HG02970 (cell line): ENCODE measurements at regions not wholly inside any gene's neighbourhood (a gene's known extent, or its start where the extent isn't known, plus 50 kb on each side); places are given as distances from the start of the nearest gene placed in this dataset.
"Not testable (repeated sequence)": the region's sequence is repeated elsewhere in the genome, so short reads cannot be mapped to it uniquely, and the experiment has no call there.

Experiments
- ATAC-seq: cut with Tn5 transposase; IDR thresholded peaks from one replicate; pipeline ENCODE4 v1.9.1; 2021; ENCODE audit warnings: mild to moderate bottlenecking, moderate library complexity, moderate number of reproducible peaks; ENCODE audit not compliant: unreplicated experiment, low FRiP score

DNA sequence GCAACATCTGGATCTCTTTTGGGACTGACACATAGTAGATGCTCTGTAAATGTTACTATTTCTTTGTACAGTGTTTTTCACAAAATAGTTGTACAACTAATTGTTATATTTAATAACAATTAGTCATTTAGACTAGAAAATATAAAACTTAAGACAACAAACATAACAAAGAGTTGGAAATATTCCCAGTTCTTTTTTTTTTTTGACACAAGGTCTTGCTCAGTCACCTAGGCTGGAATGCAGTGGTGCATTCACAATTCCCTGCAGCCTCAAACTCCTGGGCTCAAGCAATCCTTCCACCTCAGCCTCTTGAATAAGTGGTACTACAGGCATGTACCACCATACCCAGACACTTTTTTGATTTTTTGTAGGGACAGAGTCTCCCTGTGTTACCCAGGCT, 105.8 kb downstream of the UTRN start:
- ATAC-seq = no peak

DNA sequence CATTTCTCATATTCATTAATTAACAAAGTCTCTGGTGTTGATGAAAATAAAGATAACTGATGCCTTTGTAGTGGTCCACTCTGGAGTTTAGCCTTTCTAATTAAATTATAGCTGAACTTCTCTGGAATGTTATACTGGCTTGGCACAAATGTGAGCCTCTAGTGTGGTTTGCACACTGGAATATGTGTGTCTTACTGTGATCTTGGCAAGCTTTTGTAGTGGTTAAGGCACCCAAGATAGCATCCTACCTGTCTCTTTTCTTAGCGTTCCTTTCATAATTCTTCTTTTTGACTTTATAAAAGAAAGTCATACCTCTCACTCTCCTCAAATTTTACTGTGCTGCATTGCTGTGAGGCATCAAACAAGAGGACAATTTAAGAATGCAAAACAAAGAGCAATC, 107.4 kb downstream of the UTRN start:
- ATAC-seq = no peak

DNA sequence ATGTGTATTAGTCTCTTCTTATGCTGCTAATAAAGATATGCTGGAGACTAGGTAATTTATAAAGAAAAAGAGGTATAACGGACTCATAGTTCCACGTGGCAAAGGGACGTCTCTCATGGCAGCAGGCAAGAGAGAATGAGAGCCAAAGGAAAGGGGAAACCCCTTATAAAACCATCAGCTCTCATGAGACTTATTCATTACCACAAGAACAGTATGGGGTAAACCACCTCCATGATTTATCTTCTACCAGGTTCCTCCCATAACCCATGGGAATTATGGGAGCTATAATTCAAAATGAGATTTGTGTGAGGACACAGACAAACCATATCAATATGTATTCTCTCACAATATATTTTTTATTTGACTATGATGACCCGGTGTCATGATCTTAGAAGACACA, 109.1 kb downstream of the UTRN start:
- no peak for ATAC-seq

DNA sequence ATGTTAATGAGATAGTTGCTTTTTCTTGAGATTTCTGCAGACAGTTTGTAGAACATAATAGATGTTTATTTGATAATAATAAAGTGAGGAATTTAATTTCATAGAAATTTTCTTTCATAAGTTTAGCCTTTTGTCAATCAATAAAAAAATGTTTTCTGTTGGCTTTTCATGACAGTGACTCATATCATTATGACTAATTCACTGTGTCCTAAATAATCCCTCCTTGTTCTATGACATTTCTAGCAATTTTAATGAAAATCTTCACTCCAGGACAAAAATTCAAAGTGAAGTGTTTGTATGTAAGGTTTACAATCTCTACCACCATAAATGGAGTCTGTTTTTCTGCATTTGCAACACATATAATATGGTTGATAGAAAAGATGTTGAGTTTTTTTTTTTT, 109.9 kb downstream of the UTRN start:
- ATAC-seq = no peak

DNA sequence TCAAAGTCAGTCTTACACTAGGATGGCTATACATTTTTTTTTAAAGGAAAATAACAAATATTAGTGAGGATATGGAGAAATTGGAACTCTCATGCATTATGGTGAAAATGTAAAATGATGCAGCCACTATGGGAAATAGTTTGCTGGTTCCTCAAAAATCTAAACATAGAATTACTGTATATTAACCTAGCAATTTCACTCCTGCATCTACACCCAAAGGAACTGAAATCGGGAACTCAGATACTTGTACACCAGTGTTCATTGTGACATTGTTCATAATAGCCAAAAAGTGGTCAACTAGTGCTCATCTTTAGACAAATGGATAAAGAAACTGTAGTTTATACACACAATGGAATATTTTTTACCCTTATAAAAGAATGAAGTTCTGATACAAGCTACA, 110.7 kb downstream of the UTRN start:
- ATAC-seq = no peak

DNA sequence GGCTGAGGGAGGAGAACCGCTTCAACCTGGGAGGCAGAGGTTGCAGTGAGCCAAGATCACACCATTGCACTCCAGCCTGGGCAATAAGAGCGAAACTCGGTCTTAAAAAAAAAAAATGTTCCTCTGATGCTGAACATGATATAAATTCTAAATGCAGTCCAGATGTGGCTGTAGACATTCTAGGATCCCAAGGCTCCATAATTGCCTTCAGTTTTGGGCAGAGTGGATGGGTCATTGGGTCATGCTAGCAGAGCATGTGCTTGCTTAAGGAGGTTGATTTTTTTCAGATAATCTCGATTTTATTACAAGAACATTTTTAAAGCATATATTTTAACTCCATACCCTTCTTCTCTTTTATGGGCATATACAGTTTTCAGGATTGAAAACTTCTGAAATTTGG, 112.0 kb downstream of the UTRN start:
- ATAC-seq = no peak

DNA sequence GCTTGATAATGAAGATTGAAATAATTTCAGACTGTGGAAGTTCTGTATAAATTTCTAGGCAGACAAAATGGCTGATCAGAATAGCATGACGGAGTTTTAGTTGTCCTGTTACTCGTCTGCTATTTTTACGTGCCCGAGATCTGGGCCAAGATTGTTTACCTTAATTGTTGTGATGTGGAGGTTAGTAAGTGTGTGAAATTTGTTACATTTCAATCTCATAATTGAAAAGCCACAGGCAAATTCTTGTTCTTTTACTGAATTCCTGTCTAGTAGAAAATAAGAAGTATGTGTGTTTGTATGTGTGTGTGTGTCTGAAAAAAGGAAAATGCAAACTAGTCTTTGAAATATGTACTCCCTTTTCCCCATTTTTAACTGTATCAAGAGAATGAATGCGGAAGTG, 115.2 kb downstream of the UTRN start:
- ATAC-seq = no peak

DNA sequence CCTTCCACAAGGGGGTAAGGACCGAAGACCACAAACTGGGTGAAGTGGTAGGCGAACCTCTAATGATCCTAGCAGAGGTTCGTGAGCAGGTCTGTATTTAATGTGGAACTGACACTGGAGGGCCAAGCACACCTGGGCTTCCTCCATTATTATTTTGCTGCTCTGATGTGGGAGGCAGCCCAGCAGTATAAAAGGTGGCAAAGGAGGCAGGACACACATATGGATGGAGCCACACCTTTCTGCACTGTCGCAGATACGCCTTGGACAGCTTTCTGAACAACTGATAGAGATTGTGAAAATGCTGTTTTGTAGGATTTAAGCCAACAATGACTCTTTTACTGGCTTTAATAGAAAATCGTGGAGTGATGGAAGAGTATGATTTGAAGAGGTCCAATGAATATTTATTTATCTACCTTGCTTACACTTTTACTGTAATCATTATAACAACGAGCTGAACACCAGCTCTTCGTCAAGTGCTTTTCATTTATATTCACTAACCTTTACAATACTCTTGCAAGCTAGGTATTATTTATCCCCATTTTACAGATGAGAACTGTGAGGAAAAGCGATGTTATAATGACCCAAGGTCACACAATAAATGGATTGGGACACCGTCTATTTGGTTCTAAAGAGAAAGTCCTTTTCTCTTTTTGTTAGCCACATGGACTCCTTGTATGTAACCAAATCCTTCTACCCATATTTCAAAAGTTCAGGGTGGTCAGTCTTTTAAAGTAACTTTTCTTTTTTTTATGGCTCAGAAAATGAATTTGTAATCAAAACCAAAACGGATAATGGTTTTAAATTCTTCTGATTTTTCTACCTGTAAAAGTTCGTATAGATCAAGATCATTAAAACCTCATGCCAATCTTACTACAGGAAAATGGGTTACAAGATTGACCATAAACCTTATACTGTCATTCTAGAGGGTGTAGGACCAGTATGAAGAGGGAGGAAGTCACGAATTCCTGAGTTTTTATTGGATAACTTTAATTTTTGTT, 116.9 kb downstream of the UTRN start:
- ATAC-seq = no peak

DNA sequence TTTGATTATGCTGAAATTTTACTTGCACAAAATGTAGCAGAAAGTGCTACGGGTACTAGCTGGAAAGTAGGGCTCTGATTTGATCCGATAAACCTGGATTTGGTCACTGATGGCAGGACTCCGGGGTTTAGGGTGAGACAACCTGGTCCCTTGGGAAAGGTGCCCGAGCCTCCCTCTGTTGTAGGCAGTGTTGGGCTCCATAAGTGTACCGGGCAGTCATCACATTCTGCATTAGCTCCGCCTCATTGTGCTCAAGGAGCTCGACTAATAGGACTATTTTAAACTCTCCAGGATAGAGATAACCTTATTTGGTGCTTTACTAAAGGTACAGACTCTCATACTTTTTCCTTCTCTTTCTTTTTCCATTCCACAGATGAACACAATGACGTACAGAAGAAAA, 117.6 kb downstream of the UTRN start:
- no peak for ATAC-seq

DNA sequence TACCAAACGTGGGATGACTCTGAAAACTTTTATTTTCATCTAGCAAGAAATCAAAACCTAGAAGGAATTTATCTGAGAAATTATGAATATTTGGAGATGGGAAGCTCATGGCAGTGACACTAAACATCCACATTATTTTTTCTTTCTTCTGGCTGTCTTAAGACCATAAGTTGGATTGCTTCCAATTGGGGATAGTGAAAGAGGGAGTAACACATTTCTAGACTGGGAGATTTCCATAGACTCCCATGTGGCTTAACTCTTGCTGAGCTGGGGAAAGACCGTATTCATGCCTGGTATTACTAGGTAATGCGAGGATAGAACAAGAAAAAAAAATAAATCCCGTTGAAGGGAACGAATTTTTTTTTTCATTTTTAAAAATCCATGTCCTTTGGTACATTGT, 120.0 kb downstream of the UTRN start:
- ATAC-seq = no peak

DNA sequence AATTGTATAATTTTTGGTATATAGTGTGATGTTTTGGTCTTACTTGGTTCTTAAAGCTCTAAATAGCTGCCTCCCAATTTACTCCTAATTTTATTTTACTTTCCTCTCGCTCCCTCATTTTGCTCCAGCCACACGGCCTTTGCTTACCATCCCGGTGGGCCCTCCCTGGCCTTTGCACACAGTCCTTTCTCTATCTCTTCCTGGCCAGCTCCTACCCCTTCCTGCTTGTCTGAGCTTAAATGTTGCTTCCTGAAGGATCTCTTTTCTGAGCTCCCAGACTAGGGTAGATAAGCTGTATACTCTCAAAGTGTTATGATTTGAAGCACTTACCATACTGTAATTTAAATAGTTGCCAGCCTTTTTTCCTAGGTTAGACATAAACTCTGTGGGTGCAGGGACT, 121.7 kb downstream of the UTRN start:
- ATAC-seq = no peak

DNA sequence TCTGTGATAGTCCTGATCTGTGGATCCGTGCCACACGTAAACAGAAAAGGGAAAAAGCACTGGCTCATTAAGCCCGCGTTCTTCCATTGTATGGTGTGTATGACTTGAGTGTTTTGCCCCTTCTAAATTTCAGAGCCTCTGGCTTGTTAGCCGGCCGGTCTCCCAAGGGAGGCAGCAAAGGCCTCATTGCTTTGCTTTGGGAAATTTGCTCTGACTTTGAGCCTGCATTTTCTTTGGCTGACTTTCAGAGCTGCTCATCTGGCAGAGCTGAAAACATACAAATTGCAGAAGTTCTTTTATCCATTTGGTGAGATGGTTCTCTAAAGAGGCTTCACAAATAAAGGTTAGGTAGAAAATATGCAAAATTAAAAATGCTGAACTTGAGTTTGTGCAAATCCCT, 123.0 kb downstream of the UTRN start:
- no peak for ATAC-seq

DNA sequence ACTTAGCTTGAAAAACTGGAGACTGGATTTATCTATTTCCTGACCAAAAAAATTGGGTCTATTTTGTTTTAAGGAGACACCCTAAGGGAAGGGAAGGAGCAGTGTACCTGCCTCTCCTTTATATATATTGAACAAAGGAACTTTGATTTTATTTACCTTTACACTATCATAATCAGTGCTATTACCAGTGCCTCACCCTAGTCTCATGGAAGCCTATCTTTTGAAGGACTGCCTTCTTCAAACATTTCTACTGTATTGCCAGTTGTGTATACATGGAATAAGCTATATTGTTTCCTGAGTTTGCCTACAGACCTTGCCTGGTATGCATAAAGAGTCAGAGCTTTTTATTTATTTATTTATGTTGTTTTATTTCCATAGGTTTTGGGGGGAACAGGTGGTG, 124.9 kb downstream of the UTRN start:
- no peak for ATAC-seq

DNA sequence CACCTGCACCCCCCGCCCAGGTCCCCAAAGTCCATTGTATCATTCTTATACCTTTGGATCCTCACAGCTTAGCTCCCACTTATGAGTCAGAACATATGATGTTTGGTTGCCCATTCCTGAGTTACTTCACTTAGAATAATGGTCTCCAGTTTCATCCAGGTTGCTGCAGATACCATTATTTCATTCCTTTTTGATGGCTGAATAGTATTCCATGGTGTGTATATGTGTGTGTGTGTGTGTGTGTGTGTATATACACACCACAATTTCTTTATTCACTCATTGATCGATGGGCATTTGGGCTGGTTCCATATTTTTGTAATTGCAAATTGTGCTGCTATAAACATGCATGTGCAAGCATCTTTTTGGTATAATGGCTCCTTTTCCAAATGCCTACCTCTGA, 125.4 kb downstream of the UTRN start:
- not testable (repeated sequence) for ATAC-seq

DNA sequence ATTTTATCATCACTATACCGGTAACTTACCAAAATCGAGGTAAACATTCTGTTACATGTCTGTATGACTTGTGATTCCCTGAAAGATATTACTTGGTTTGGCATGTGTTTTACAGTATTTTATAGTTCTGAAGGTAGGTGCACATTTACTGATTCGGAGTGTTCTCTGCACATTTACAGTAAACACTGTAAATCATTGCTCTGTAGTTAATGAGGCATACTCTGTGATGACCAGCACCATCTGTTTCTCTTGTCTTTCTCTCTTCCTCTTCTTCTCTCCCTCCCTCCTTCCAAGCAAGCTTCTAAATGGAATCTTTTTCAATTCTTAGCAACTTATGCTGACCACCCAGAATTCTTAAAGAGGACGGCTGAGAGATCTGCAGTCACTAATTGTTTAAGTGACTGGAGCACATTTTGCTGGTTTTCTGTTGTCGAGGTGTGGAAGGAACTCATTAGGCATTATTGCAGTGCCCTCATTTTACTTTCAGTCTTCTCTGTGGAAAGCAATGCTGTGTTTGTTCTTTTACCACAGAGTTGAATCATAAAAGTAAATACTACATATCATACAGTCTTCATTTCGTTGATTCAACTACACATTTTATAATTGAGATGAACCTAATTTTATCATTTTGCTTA, 126.5 kb downstream of the UTRN start:
- no peak for ATAC-seq

DNA sequence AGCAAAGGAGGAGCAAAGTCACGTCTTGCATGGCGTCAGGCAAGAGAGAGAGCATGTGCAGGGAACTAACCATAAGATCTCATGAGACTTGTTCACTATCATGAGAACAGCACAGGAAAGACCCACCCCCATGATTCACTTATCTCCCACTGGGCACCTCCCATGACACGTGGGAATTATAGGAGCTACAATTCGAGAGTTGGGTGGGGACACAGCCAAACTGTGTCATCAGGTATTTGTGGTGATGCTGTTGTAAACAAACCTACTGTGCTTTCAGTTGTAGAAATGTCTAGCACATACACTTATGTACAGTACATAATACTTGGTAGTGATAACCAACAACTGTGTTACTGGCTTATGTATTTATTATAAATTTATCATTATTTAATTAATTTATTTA, 128.3 kb downstream of the UTRN start:
- ATAC-seq = no peak

DNA sequence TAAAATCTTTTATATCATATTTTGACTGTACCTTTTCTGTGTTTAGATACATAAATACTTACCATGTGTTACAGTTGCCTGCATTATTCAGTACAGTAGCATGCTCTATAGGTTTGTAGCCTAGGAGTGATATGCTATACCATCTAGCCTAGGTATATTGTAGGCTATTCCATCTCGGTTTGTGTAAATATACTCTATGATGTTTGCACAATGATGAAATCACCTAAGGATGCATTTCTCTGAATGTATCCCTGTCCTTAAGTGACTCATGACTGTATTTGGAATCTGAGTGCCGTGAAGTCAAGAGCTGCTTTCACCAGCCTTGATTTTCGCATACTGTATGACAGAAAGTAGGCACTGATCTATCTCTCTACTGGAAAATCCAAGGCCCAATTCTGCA, 129.9 kb downstream of the UTRN start:
- ATAC-seq = no peak

DNA sequence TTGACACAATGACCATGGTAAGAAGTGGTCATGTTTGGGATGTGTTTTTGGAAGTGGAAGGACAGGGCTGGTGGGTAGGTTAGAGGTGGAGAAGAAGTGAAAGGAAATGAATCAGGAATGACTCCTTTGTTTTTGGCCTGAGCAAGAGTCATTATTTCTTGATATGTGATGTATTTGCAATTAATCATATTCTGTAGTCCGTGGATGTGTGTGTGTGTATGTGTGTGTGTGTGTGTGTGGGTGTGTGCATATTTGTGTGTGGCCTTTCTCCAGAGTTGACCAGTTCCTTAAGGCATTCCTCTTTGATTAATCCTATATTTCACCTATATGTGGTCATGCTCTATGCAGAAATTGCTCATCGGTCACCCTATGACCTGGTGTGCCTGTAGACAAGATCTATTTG, 130.7 kb downstream of the UTRN start:
- ATAC-seq = no peak

DNA sequence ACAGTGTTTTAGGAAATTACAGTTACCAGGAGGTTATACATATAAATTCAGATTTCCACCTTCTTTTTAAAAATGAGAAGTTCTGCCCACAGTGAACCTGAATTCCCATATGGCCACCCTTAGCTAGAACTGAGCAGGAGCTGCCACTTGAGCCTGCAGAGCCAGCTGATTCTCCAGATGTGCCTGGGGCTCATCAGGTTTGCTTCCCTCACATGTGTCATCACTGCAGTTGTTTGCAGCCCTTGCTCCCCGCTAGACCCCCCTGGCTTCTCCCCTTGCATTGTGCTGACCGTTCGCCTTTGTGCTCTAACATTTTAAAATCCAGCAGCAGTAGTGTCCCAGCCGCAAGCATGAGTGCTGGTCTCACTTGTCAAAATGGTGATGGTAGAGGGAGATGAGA, 131.1 kb downstream of the UTRN start:
- no peak for ATAC-seq

DNA sequence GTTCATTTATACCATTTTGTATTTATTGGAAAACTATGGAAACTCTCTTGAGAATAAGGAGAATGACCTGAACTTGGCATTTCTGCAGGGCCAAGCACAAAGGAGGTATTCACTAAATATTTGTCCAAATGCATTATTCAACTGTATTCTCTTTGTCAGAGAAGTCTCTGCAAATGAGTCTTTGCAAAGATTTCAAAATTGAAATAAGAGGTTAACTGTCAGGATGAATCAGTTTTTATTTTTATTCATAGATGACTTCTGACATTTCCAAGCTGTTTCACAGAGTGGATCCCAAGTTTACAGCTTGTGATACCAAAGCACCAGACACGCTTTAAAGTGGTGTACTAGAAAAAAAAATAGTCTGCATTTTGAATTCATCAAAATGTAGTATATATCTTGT, 131.6 kb downstream of the UTRN start:
- no peak for ATAC-seq

DNA sequence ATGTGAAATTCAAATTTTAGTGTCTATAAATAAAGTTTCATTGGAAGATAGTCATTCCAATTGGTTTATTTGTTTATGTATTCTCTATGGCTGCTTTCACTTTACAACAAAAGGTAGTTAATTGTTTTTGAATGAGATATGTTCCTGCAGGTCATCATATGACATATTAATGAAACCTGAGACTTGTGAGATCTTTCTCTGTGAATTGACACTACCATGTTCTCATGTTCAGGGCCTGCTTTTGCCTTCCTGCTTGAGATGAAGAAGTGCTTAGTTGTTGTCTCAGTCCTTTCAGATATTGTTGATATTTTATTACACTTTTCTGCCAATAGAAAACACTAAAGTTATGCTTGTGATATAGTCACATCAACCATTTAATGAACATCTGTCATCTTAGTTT, 132.5 kb downstream of the UTRN start:
- no peak for ATAC-seq

DNA sequence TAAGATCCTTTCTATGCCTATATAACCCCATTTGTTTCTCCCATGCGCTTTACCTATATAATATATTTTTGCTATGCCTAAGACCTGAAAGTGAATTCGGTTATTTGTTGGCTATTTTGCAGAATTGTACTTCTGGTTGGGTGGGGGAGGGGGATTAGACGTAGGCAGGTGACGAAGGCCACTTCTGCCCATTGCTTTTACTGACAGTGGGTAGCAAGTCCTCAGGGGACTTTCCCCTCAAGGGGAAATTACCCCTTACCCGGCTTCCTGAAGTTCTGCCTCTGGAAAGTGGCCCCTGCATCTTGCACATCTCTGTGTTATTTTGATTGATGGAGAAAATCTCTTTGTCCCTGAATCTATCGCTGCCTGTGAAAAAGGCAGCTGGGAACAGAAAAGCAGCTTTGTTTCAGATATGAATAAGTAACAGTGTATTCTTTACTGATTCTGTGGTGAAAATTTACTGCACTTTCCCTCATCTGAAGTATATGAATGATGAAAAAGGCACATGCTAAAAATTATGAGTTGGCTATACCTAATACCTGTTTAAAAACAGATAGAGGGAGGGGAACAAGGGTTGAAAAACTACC, 133.9 kb downstream of the UTRN start:
- no peak for ATAC-seq
